SK-N-MC (cell line): ENCODE measurements at regions not wholly inside any gene's neighbourhood (a gene's known extent, or its start where the extent isn't known, plus 50 kb on each side); places are given as distances from the start of the nearest gene placed in this dataset.
"Not testable (repeated sequence)": the region's sequence is repeated elsewhere in the genome, so short reads cannot be mapped to it uniquely, and the experiment has no call there.

Source experiments
- EZH2 ChIP-seq: fragments of 200-600 bp; sonication (generic); IDR thresholded peaks from one replicate; pipeline ENCODE4 v1.6.1; 2017; ENCODE audit warnings: antibody characterized with exemption
- POLR2AphosphoS5 ChIP-seq: IDR thresholded peaks from 2 replicates; pipeline ENCODE4 v1.6.1; 2012; ENCODE audit warnings: mild to moderate bottlenecking, low read depth, low read length, borderline replicate concordance

DNA sequence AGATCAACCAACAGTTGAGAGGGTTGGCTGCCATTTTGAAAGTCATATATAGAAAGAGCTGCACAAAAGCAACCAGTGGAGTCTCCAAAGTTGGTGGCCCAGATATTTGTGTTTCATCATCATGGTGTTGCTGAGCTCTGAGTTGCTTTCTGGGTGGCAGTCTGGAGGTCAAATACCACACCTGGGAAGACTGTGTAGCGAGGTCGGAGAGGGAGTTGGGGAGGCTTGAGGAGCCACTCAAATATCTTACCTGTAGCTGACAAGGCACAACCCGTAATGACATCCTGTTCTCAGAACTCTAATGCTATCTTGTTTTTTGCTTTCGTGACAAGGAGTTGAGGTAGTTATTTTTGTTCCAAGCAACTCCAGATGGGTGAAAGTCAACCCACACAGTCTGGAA, 100.4 kb downstream of the NPIPB5 start:
- not testable (repeated sequence) for TF ChIP-seq EZH2, POLR2AphosphoS5
